ENCODE measurements at regions not wholly inside any gene's neighbourhood (a gene's known extent, or its start where the extent isn't known, plus 50 kb on each side); places are given as distances from the start of the nearest gene placed in this dataset.
"Not testable (repeated sequence)": the region's sequence is repeated elsewhere in the genome, so short reads cannot be mapped to it uniquely, and the experiment has no call there.

GRCh38 chr9:135300346-135301141 lies 179.0 kb upstream of the PPP1R26 start:
- DNase-seq: no peak

- no peak for DNase-seq
These were observed 178.0 kb upstream of the PPP1R26 start for GRCh38 chr9:135301271-135302263.

GRCh38 chr9:135302329-135303279 lies 177.0 kb upstream of the PPP1R26 start:
- DNase-seq: no peak

GRCh38 chr9:135303280-135303647 lies 176.3 kb upstream of the PPP1R26 start:
- DNase-seq: no peak

- DNase-seq: no peak
These were observed 175.6 kb upstream of the PPP1R26 start for GRCh38 chr9:135303865-135304499.

GRCh38 chr9:135304886-135305285 lies 174.7 kb upstream of the PPP1R26 start:
- no peak for DNase-seq

GRCh38 chr9:135305546-135306180 lies 173.9 kb upstream of the PPP1R26 start:
- no peak for DNase-seq

- DNase-seq: no peak
These were observed 172.9 kb upstream of the PPP1R26 start for GRCh38 chr9:135306699-135307098.

GRCh38 chr9:135307300-135307699 lies 172.3 kb upstream of the PPP1R26 start:
- no peak for DNase-seq

GRCh38 chr9:135307919-135308318 lies 171.7 kb upstream of the PPP1R26 start:
- not testable (repeated sequence) for DNase-seq

- DNase-seq: no peak
These were observed 170.5 kb upstream of the PPP1R26 start for GRCh38 chr9:135308821-135309762.

- DNase-seq: no peak
These were observed 169.8 kb upstream of the PPP1R26 start for GRCh38 chr9:135309763-135310125.

GRCh38 chr9:135310134-135310533 lies 169.4 kb upstream of the PPP1R26 start:
- no peak for DNase-seq

GRCh38 chr9:135315572-135315971 lies 164.0 kb upstream of the PPP1R26 start:
- no peak for DNase-seq

- no peak for DNase-seq
These were observed 159.3 kb upstream of the PPP1R26 start for GRCh38 chr9:135320331-135320730.

- DNase-seq: no peak
These were observed 158.6 kb upstream of the PPP1R26 start for GRCh38 chr9:135320943-135321342.

GRCh38 chr9:135321580-135321979 lies 158.0 kb upstream of the PPP1R26 start:
- DNase-seq: no peak

- no peak for DNase-seq
These were observed 155.3 kb upstream of the PPP1R26 start for GRCh38 chr9:135324329-135324728.

- no peak for DNase-seq
These were observed 153.4 kb upstream of the PPP1R26 start for GRCh38 chr9:135326141-135326540.

- no peak for DNase-seq
These were observed 152.9 kb upstream of the PPP1R26 start for GRCh38 chr9:135326633-135327152.

Data from NCI-H1436 (cell line).